Hepatocyte (in vitro differentiated cells): ENCODE measurements at regions not wholly inside any gene's neighbourhood (a gene's known extent, or its start where the extent isn't known, plus 50 kb on each side); places are given as distances from the start of the nearest gene placed in this dataset.

Experiments used
- DNase-seq: peaks from one replicate; pipeline ENCODE4 v3.0.0-alpha.2; 2016; ENCODE audit warnings: low spot score
- H2AFZ ChIP-seq: fragments of 200-600 bp; sonication (generic); 2 replicates; pipeline ENCODE4 v1.6.0; 2016; ENCODE audit warnings: antibody characterized with exemption, mild to moderate bottlenecking
- H3K27ac ChIP-seq: fragments of 200-600 bp; sonication (generic); 2 replicates; pipeline ENCODE4 v1.5.1; 2016; ENCODE audit warnings: mild to moderate bottlenecking
- H3K27me3 ChIP-seq: fragments of 200-600 bp; sonication (generic); 2 replicates; pipeline ENCODE4 v1.6.1; 2016
- H3K36me3 ChIP-seq: fragments of 200-600 bp; sonication (generic); replicated peaks from 2 replicates; pipeline ENCODE4 v1.5.1; 2016; ENCODE audit warnings: low read depth; ENCODE audit not compliant: insufficient read depth
- H3K4me1 ChIP-seq: fragments of 200-600 bp; sonication (generic); 2 replicates; pipeline ENCODE4 v1.5.1; 2016; ENCODE audit warnings: mild to moderate bottlenecking, moderate library complexity; ENCODE audit not compliant: insufficient read depth
- H3K4me2 ChIP-seq: fragments of 200-600 bp; sonication (generic); 2 replicates; pipeline ENCODE4 v1.6.0; 2016
- H3K4me3 ChIP-seq: fragments of 200-600 bp; sonication (generic); 2 replicates; pipeline ENCODE4 v1.5.1; 2016; ENCODE audit warnings: mild to moderate bottlenecking
- H3K79me2 ChIP-seq: fragments of 200-600 bp; sonication (generic); 2 replicates; pipeline ENCODE4 v1.6.0; 2017; ENCODE audit warnings: mild to moderate bottlenecking
- H3K9me2 ChIP-seq: fragments of 200-600 bp; sonication (generic); replicated peaks from 2 replicates; pipeline ENCODE4 v1.6.0; 2017; ENCODE audit warnings: mild to moderate bottlenecking; ENCODE audit not compliant: insufficient read depth
- H3K9me3 ChIP-seq: fragments of 200-600 bp; sonication (generic); 2 replicates; pipeline ENCODE4 v1.5.1; 2016; ENCODE audit warnings: low read depth, mild to moderate bottlenecking
- H4K20me1 ChIP-seq: fragments of 200-600 bp; sonication (generic); 2 replicates; pipeline ENCODE4 v1.6.0; 2016; ENCODE audit warnings: mild to moderate bottlenecking; ENCODE audit not compliant: insufficient read depth, poor library complexity, severe bottlenecking
- CTCF ChIP-seq: fragments of 200-600 bp; sonication (generic); IDR thresholded peaks from 2 replicates; pipeline ENCODE4 v1.5.1; 2016; ENCODE audit warnings: antibody characterized with exemption, mild to moderate bottlenecking; ENCODE audit not compliant: poor library complexity
- EZH2 ChIP-seq: fragments of 200-600 bp; sonication (generic); IDR thresholded peaks from 2 replicates; pipeline ENCODE4 v1.6.1; 2016; ENCODE audit warnings: antibody characterized with exemption, mild to moderate bottlenecking, borderline replicate concordance
- EZH2phosphoT487 ChIP-seq: fragments of 200-600 bp; sonication (generic); IDR thresholded peaks from one replicate; pipeline ENCODE4 v1.6.1; 2018; ENCODE audit warnings: antibody characterized with exemption, mild to moderate bottlenecking, low read depth, moderate library complexity; ENCODE audit not compliant: unreplicated experiment, severe bottlenecking
- WGBS: methylation state at CpG from one replicate; pipeline ENCODE4 v1.1.6; 2016; ENCODE audit warnings: low lambda C conversion rate; ENCODE audit errors: missing lambda C conversion rate; 5-methylcytosine and 5-hydroxymethylcytosine counted together

- WGBS, result 93% methylated on average over 3 of the region's 3 CpGs
- DNase-seq, result no peak
- no peak overlapping the region for H3K27ac ChIP-seq
- no peaks in the 10 kb centered on the region for H4K20me1 ChIP-seq
- H3K4me1 ChIP-seq, result no peaks in the 10 kb centered on the region
- H3K9me3 ChIP-seq, result no peaks in the 10 kb centered on the region
- H3K9me2 ChIP-seq, result no peaks in the 10 kb centered on the region
- no peak overlapping the region for H3K4me2 ChIP-seq
- no peaks in the 10 kb centered on the region for H3K36me3 ChIP-seq
- TF ChIP-seq EZH2phosphoT487 (no peak), CTCF (no peak), EZH2 (no peak)
- peaks cover 6% of the 10 kb centered on the region for H3K27me3 ChIP-seq
- no peak overlapping the region for H3K4me3 ChIP-seq
- no peaks in the 10 kb centered on the region for H3K79me2 ChIP-seq
- H2AFZ ChIP-seq, result no peak overlapping the region
Observed at GRCh38 chr2:12950174-12950573, 233.4 kb downstream of the TRIB2 start.

GRCh38 chr2:12950957-12951656, 234.4 kb downstream of the TRIB2 start:
- Histone ChIP-seq H3K27ac (no peak overlapping the region), H2AFZ (no peak overlapping the region), H3K9me3 (no peaks in the 10 kb centered on the region), H3K9me2 (no peaks in the 10 kb centered on the region), H3K36me3 (no peaks in the 10 kb centered on the region), H3K4me2 (peak overlapping the region; percentile 25), H3K4me1 (no peaks in the 10 kb centered on the region), H3K4me3 (no peak overlapping the region), H3K27me3 (peaks cover 3% of the 10 kb centered on the region), H3K79me2 (no peaks in the 10 kb centered on the region), H4K20me1 (no peaks in the 10 kb centered on the region)
- DNase-seq, result no peak
- 48% methylated on average over 8 of the region's 8 CpGs for WGBS
- TF ChIP-seq EZH2 (no peak), CTCF (no peak), EZH2phosphoT487 (no peak)

- no peaks in the 10 kb centered on the region for H3K9me2 ChIP-seq
- no peak overlapping the region for H2AFZ ChIP-seq
- no peak overlapping the region for H3K4me3 ChIP-seq
- no peak for DNase-seq
- H3K79me2 ChIP-seq, result no peaks in the 10 kb centered on the region
- 49% methylated on average over 2 of the region's 2 CpGs for WGBS
- H4K20me1 ChIP-seq, result no peaks in the 10 kb centered on the region
- no peak overlapping the region for H3K27ac ChIP-seq
- TF ChIP-seq EZH2, result no peak
- H3K27me3 ChIP-seq, result peaks cover 3% of the 10 kb centered on the region
- H3K9me3 ChIP-seq, result no peaks in the 10 kb centered on the region
- no peaks in the 10 kb centered on the region for H3K36me3 ChIP-seq
- H3K4me1 ChIP-seq, result no peaks in the 10 kb centered on the region
- peak overlapping the region; percentile 25 for H3K4me2 ChIP-seq
Observed at GRCh38 chr2:12951657-12951973, 234.9 kb downstream of the TRIB2 start.

GRCh38 chr2:12953596-12953995, 236.9 kb downstream of the TRIB2 start:
- H3K36me3 ChIP-seq, result no peaks in the 10 kb centered on the region
- 91% methylated on average over 2 of the region's 2 CpGs for WGBS

More at GRCh38 chr2:12953596-12953995, 236.9 kb downstream of the TRIB2 start:
- Histone ChIP-seq H2AFZ (no peak overlapping the region), H3K4me1 (no peaks in the 10 kb centered on the region), H3K4me3 (no peak overlapping the region), H3K27ac (no peak overlapping the region), H4K20me1 (no peaks in the 10 kb centered on the region), H3K4me2 (no peak overlapping the region), H3K9me2 (no peaks in the 10 kb centered on the region), H3K9me3 (no peaks in the 10 kb centered on the region), H3K79me2 (no peaks in the 10 kb centered on the region), H3K27me3 (peaks cover 3% of the 10 kb centered on the region)
- TF ChIP-seq EZH2 (no peak), CTCF (no peak), EZH2phosphoT487 (no peak)
- no peak for DNase-seq
